Eye (tissue), 1 donor: ENCODE measurements at regions not wholly inside any gene's neighbourhood (a gene's known extent, or its start where the extent isn't known, plus 50 kb on each side); places are given as distances from the start of the nearest gene placed in this dataset.

Experiments used
- DNase-seq: peaks from one replicate; pipeline ENCODE4 v3.0.0-alpha.2; 2015

- no peak for DNase-seq
Observed at GRCh38 chr7:155203059-155203881, 94.4 kb upstream of the INSIG1 start.

- no peak for DNase-seq
Observed at GRCh38 chr7:155203882-155204691, 93.6 kb upstream of the INSIG1 start.

GRCh38 chr7:155204744-155205367 lies 92.8 kb upstream of the INSIG1 start:
- DNase-seq = no peak

GRCh38 chr7:155205368-155206317 lies 92.0 kb upstream of the INSIG1 start:
- no peak for DNase-seq

GRCh38 chr7:155206318-155207020 lies 91.2 kb upstream of the INSIG1 start:
- DNase-seq = peak; percentile 57

GRCh38 chr7:155207326-155208002 lies 90.2 kb upstream of the INSIG1 start:
- no peak for DNase-seq

GRCh38 chr7:155208681-155209477 lies 88.8 kb upstream of the INSIG1 start:
- no peak for DNase-seq

- DNase-seq = no peak
Observed at GRCh38 chr7:155209478-155210319, 88.0 kb upstream of the INSIG1 start.

- no peak for DNase-seq
Observed at GRCh38 chr7:155210356-155210755, 87.3 kb upstream of the INSIG1 start.

- no peak for DNase-seq
Observed at GRCh38 chr7:155211173-155211572, 86.5 kb upstream of the INSIG1 start.

GRCh38 chr7:155211761-155212160 lies 85.9 kb upstream of the INSIG1 start:
- DNase-seq = no peak

- DNase-seq = no peak
Observed at GRCh38 chr7:155212301-155213015, 85.2 kb upstream of the INSIG1 start.

- no peak for DNase-seq
Observed at GRCh38 chr7:155213385-155213784, 84.3 kb upstream of the INSIG1 start.

- peak; percentile 58 for DNase-seq
Observed at GRCh38 chr7:155213955-155214740, 83.5 kb upstream of the INSIG1 start.

- no peak for DNase-seq
Observed at GRCh38 chr7:155215576-155216325, 81.9 kb upstream of the INSIG1 start.

GRCh38 chr7:155216475-155217272 lies 81.0 kb upstream of the INSIG1 start:
- DNase-seq = no peak
